ENCODE measurements at regions not wholly inside any gene's neighbourhood (a gene's known extent, or its start where the extent isn't known, plus 50 kb on each side); places are given as distances from the start of the nearest gene placed in this dataset.

DNA sequence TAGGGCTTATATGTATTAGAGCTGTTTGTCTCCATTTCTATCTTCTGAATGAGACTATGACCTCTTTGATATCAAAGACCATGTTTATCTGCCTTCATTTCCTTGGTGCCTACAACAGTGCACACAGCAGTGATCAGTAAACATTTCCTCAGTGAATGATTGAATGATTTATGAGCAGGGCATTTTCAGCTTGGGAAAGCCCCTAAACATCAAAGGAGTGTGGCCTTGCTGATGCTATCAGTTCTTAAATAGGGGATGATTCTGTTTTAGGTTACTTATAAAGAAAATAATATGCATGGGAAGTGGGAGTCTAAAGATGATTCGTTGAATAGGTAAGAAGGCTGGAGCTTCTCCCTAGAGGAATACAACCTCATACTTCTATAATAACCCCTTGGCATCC is 425.3 kb downstream of the ZNF521 start:
- CTCF ChIA-PET, result no interaction called here
- TF ChIP-seq, protein P1, sequence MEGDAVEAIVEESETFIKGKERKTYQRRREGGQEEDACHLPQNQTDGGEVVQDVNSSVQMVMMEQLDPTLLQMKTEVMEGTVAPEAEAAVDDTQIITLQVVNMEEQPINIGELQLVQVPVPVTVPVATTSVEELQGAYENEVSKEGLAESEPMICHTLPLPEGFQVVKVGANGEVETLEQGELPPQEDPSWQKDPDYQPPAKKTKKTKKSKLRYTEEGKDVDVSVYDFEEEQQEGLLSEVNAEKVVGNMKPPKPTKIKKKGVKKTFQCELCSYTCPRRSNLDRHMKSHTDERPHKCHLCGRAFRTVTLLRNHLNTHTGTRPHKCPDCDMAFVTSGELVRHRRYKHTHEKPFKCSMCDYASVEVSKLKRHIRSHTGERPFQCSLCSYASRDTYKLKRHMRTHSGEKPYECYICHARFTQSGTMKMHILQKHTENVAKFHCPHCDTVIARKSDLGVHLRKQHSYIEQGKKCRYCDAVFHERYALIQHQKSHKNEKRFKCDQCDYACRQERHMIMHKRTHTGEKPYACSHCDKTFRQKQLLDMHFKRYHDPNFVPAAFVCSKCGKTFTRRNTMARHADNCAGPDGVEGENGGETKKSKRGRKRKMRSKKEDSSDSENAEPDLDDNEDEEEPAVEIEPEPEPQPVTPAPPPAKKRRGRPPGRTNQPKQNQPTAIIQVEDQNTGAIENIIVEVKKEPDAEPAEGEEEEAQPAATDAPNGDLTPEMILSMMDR (IDR thresholded peaks at IDR 0.05; ENCODE audit: low read depth, low read length), result no peak
- POLR2A ChIA-PET, result no interaction called here

GRCh38 chr18:24928301-24928878 is 423.6 kb downstream of the ZNF521 start:
- TF ChIP-seq, protein P1 (IDR thresholded peaks at IDR 0.05; ENCODE audit: low read depth, low read length), result no peak
- no peaks in the 10 kb centered on the region for H3K9me3 ChIP-seq (ENCODE audit: control insufficient read depth, insufficient read depth, low read length)
- H3K27ac ChIP-seq (ENCODE audit: low read depth, low read length), result no peak overlapping the region
- DNase-seq (ENCODE audit: low read depth, low spot score), result no peak
- ChIA-PET CTCF (no interaction called here), POLR2A (no interaction called here)
- no peak overlapping the region for H3K4me3 ChIP-seq (ENCODE audit: low read depth, low read length)
- H3K27me3 ChIP-seq (ENCODE audit: control insufficient read depth, insufficient read depth, low read length), result no peaks in the 10 kb centered on the region

More for the DNA sequence above, 425.3 kb downstream of the ZNF521 start:
- H3K27ac ChIP-seq (ENCODE audit: low read depth, low read length), result no peak overlapping the region
- no peaks in the 10 kb centered on the region for H3K27me3 ChIP-seq (ENCODE audit: control insufficient read depth, insufficient read depth, low read length)
- H3K9me3 ChIP-seq (ENCODE audit: control insufficient read depth, insufficient read depth, low read length), result no peaks in the 10 kb centered on the region
- DNase-seq (ENCODE audit: low read depth, low spot score), result no peak
- no peak overlapping the region for H3K4me3 ChIP-seq (ENCODE audit: low read depth, low read length)

- CTCF ChIA-PET, result interaction anchor here (0.6 kb wide), 1 partner anchor 332 kb away, joined by 4 read pairs; no protein-coding TSS in a partner anchor
- Histone ChIP-seq H3K27me3 (ENCODE audit: control insufficient read depth, insufficient read depth, low read length) (peaks cover 6% of the 10 kb centered on the region), H3K27ac (ENCODE audit: low read depth, low read length) (no peak overlapping the region), H3K4me3 (ENCODE audit: low read depth, low read length) (no peak overlapping the region), H3K9me3 (ENCODE audit: control insufficient read depth, insufficient read depth, low read length) (no peaks in the 10 kb centered on the region)
- no peak for DNase-seq (ENCODE audit: low read depth, low spot score)
- TF ChIP-seq, protein P1 (IDR thresholded peaks at IDR 0.05; ENCODE audit: low read depth, low read length), result no peak
- POLR2A ChIA-PET, result no interaction called here
Observed at GRCh38 chr18:24930478-24930877, 421.5 kb downstream of the ZNF521 start.

DNA sequence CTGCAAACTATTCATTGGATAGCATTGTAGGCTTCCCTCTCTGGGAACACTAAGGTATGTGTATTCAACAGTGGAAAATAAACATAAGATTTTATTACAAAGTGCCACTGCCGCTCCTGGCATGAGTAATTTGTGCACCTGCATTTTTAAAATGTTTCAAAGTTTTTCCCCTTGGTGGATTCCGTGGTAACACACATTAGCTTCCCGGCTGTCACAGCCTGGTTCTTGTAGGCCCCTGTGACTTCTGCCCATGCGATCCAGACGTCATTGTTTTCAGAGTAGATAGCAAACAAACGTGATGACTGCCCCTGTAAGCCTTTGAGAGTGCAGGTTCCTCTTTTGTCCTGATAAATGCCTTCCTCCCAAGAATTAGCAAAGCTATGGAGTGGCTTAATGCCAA is 421.0 kb downstream of the ZNF521 start:
- CTCF ChIA-PET, result no interaction called here
- TF ChIP-seq, protein P1 (IDR thresholded peaks at IDR 0.05; ENCODE audit: low read depth, low read length), result no peak
- no peak overlapping the region for H3K4me3 ChIP-seq (ENCODE audit: low read depth, low read length)
- POLR2A ChIA-PET, result no interaction called here
- peaks cover 6% of the 10 kb centered on the region for H3K27me3 ChIP-seq (ENCODE audit: control insufficient read depth, insufficient read depth, low read length)
- no peaks in the 10 kb centered on the region for H3K9me3 ChIP-seq (ENCODE audit: control insufficient read depth, insufficient read depth, low read length)
- no peak overlapping the region for H3K27ac ChIP-seq (ENCODE audit: low read depth, low read length)
- no peak for DNase-seq (ENCODE audit: low read depth, low spot score)

DNA sequence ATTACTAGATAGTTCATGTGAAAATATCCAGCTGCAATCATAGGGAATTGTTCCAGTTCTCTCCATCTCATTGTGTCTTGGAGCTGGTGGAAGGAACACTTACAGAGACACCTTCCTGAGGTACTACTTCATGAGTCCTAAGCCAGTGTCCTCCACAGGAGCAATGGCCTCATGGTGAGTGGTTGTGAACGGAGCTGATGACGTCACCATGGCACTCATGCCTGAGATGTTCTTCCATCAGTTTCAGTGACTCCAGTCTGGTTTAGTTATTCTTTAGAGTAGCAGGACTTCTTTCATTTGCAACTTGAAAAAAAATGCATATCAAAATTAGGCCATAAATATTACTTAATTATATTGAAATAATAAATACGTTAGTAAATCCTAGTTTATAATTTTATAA is 418.6 kb downstream of the ZNF521 start:
- no peaks in the 10 kb centered on the region for H3K9me3 ChIP-seq (ENCODE audit: control insufficient read depth, insufficient read depth, low read length)
- peaks cover 6% of the 10 kb centered on the region for H3K27me3 ChIP-seq (ENCODE audit: control insufficient read depth, insufficient read depth, low read length)
- ChIA-PET CTCF (no interaction called here), POLR2A (no interaction called here)
- no peak overlapping the region for H3K27ac ChIP-seq (ENCODE audit: low read depth, low read length)
- no peak overlapping the region for H3K4me3 ChIP-seq (ENCODE audit: low read depth, low read length)
- TF ChIP-seq, protein P1 (IDR thresholded peaks at IDR 0.05; ENCODE audit: low read depth, low read length), result no peak
- no peak for DNase-seq (ENCODE audit: low read depth, low spot score)
